ENCODE measurements at regions not wholly inside any gene's neighbourhood (a gene's known extent, or its start where the extent isn't known, plus 50 kb on each side); places are given as distances from the start of the nearest gene placed in this dataset.

DNA sequence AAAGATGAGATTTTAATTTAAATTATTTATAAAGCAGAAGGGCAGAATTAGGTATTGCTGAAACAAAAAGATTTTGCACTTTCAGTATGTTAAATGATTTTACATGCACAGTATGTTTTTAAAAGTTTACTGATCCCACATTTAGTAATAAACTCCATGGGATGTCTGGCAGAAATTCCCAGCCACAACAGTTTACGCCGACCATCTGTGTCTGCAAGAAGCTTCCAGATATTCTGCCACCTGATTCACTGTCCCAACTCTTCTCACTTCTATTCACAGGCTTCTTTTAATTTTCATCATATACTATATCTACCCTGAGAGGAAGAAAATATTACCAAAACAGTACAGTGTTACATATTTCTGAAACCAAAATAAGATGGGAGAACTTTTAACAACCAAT is 115.8 kb upstream of the IQCM start:
- no peak for DNase-seq

DNA sequence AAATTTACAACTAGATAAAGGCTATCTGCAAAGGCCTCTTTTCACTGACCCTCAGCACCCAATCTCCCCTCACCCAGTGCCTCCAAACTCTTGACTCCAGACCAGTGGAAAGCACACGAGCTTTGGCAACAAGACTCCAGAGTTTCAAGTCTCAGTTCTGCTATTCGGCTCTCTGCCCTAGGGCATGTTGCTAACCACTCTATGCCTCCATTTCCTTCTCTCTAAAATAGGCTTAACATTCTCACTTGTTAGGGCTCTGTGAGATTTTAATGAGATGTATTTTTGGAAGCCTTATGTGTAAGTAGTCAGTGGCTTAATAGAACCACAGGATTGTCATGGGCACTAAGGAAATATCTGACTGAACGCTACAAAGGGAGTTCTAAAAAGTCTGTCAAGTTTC is 116.5 kb upstream of the IQCM start:
- DNase-seq: no peak

DNA sequence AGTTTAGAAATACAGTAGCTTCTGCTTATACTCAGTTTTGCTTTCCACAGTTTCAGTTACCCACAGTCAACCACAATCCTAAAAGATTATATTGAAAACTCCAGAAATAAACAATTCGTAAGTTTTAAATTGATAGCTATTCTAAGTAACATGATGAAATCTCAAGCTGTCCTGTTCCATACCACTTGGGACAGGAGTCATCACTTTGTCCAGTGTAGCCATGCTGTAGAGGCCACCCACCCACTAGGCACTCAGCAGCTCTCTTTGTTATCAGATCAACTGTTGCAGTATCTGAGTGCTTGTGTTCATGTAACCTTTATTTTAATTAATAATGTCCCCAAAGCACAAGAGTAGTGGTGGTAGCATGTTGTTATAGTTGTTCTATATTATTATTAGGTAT is 117.5 kb upstream of the IQCM start:
- no peak for DNase-seq

DNA sequence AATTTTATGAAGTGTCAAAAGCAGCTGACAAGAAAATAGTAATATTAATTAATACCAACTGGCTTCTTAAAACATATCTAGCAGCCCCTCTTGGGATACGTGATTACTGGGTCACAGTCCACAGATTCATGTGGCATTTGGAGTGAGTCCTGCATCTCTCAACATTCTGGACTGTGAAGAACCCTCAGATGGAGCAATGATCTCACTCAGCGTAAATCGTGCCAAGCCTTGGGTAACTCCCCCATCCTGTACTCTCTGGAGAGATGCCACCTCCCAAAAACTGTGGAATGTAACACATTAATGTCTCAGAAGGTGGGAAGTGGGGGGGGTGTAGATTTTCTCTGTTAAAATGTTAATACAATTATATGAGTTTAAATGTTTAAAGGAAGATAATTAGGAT is 118.2 kb upstream of the IQCM start:
- peak; percentile 28 for DNase-seq

DNA sequence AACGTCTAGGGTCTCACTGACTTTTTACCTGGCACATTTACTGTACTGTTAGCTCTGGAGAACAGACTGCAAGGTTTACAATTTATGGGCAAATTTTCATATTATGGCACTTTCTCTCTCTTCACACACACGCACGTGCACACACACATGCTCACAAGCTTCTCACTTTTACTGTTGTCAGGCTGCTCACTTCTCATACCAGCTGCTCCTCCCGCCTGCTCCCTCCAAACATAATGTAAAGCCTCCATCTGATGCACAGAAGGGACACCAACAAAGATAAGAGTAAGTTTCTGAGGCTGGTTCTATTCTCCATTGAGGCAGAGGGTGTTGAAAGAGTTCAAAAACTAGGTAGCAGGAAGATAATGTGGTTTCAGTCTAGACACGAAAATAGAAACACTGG is 128.9 kb upstream of the DCLK2 start:
- no peak for DNase-seq

DNA sequence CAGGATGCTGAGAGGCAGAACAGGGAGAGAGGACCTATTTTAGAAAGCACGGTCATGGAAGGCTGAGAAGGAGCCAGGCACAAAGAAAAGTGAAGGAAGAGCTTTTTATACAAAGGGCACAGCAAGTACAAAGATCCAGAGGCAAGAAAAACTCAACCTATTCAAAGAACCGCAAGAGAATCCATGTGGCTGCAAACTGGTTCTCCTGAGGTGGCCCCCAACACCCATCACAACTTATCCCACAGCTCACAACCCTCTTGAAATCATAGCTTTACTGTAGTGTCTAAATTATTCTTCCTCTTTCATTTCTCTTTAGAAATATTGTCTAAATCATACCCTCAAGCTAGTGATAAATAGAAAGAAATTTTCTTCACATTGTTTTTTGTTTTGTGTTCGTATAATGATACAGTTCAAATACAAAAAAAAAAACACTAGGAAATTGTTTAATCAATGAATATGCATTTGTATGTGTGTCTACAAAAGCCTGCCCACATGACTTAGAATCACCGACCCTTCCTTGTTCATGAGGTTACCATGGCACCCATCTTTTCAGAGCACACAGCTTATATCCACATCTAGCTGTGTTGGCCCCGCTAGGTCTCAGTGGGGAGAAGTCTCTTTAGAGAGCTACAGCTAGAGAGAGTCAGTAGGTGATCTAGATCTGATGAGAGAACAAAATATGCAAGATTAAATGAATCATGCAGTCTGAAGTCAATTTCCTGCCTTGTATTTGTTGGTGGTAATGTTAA is 126.9 kb upstream of the DCLK2 start:
- no peak for DNase-seq

DNA sequence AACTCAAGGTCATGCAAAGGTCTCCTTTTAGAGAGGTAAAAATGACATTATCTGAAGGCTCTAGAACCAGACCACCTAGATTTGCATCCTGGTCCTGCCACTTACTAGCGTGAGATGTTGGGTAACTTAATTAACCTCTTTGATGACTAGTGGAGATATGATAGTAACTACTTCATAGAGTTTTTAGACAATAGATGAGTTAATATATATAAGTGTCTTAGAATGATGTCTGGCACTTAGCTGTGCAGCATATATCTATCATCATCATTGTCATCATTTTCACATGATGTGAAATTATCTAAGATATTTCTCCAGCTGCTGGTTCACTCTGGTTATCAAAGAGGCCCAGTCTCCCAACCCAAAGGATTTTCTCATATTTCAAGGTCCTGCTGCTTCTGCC is 126.1 kb upstream of the DCLK2 start:
- no peak for DNase-seq

DNA sequence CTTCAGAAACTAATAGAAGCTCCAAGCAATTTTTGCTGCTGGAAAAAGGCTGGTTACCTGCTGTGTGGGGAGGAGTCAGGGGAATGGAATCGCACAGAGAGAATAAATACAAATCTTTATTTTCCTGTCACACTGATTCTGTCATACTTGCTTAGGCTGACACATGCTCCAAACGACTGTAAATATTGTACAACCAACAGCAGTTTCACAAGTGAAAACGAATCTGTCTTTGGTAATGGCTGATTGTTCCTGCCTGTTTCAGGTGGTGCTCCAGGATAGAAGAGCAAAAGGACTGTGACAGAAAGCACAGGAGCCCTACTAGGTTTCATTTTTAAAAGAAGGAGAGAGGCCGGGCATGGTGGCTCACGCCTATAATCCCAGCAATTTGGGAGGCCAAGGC is 125.5 kb upstream of the DCLK2 start:
- DNase-seq: no peak

DNA sequence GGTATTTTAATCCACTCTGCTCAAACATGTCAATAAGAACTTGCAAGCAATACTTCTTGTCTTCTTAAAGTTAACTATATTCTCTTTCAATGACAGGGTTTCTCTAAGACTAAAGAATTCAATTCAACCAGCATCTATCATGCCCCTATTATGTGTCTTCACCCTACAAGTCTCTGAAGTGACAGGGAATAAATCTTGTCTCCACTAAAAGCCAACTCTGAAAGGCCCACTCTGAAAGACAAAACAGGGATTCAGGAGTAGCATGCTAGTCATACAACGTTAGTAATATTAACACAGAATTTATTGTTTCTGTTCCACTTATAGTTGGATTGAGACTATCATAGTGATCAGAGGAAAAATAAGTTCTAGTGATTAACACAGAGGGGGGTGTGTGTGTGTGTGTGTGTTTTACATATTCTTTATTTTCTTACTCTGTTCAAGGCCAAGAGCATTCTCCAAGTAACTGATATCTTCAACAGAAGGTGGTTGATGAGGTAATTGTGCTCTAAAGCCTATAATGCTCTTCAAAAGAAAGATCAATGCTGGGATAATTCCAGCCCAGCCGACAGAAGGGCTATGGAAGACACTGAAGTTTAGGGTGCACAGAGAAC is 122.4 kb upstream of the DCLK2 start:
- no peak for DNase-seq

DNA sequence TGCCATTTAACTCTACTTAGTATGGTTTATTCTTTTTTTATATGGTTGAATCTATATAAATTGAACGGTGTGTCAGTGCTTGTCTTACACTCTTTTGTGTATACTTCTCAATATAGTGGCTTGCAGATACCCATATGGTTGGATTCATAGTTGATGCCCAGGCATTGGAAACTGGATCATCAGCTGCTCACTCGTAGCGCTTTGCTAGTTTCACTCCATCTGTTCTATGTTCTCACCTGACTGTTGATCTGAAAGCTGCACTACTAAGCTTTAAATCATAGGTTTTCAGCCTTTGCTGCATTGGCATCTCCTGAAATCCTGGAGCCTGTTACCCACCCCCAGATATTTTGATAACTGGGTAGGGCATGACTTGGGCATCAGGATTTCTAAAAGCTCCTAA is 121.6 kb upstream of the DCLK2 start:
- no peak for DNase-seq

DNA sequence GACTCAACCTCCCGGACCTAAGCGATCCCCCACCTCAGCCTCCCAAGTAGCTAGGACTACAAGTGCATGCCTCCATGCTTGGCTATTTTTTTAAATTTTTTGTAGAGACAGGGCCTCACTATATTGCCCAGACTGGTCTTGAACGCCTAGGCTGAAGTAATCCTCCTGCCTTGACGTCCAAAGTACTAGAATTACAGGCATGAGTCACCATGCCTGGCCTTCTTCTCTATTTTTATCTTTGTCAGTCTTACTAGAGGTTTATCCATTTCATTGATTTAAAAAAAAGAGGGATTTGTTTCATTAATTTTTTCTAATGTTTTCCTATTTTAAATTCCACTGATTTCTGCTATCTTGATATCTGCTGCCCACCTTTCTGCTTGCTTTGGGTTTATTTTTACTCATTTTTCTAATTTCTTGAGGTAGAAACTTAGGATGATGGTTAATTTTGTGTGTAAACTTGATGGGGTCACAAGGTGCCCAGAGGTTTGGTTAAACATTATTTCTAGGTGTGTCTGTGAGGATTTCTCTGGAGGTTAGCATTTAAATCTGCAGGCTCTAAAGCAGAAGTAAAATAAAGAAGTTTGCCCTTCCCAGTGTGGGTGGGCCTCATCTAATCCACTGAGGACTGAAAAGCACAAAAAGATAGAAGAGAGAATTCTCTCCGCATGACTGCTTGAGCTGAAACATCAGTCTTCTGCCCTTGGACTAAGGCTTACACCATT is 116.2 kb upstream of the DCLK2 start:
- no peak for DNase-seq

DNA sequence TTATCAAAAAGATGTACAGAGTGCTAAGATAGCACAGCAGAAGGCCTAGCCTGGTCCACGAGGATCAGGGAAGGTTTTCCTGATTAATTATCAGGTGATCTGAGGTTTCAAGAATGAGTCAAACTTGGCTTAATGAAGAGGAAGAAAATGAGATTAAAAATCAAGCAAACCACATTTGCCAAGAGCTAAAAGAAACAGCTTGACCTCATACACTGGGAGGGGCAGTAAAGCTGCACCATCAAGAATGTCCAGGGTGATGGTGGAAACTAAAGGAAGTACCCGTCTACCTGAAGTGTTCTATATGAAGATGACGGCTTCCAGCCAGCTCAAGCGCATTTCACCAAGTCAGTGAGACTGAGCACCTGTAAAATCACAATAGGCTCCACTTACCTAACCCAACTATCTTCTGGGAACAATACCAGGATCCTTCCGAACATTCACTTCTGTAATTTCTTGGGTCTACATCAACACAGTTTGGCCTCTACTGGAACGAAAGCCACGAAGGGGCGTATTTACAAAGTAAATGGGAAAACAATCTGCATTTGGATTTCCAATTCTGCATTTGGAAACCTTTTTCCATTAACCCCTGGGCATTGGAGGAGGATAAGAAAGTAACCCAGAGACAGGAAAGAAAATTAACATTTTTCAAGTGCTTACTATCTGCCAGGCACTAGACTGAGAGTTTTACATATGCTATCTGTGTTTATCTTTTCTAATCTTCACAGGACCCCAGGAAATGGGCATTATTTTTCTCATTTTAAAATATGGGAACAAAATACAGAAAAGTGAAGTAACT is 114.0 kb upstream of the DCLK2 start:
- no peak for DNase-seq

DNA sequence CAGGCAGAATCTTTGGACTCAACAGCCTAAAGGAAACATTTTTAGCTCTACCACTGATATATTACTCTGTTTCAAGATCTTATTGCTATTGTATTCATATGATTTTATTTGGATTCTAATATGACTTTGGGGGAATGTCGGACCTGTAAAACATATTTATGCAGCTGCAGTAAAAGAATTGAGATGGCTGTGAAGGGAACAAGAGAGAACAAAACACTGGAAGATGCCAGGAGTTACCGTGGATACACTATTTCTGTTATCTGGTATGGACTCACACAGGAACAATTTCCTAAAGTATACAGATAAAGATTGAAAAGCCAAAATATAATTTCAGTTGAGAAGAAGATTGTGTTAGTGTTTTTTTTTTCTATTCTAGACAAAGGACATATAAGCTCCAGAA is 113.0 kb upstream of the DCLK2 start:
- DNase-seq: no peak

DNA sequence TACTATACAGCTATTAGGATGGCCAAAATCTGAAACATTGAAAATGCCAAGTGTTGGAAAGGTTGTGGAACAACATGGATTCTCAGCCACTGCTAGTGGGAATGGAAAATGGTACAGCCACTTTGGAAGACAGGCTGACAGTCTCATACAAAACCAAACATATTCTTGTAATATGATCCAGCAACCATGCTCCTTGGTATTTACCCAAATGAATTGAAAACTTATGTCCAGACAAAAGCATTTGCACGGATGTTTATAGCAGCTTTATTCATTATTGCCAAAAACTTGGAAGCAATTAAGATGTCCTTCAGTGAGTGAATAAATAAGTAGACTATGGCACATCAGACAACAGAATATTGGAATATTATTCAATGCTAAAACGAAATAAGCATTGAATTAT is 105.8 kb upstream of the DCLK2 start:
- DNase-seq: no peak

DNA sequence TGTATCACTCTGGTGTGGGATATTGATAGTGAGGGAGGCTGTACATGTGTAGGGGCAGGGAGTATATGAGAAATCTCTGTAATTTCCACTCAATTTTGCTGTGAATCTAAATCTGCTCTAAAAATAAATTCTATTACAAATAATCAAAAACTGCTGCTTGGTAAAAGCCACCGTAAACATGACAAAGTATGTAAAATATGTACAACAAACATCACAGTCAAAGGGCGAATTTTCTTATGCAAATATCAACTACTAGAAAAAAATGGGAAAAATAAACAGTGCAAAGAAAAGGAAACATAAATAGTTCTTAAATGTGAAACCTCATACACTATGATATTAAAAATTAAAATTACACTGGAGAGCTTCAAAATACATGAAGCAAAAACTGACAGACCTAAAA is 105.1 kb upstream of the DCLK2 start:
- no peak for DNase-seq

DNA sequence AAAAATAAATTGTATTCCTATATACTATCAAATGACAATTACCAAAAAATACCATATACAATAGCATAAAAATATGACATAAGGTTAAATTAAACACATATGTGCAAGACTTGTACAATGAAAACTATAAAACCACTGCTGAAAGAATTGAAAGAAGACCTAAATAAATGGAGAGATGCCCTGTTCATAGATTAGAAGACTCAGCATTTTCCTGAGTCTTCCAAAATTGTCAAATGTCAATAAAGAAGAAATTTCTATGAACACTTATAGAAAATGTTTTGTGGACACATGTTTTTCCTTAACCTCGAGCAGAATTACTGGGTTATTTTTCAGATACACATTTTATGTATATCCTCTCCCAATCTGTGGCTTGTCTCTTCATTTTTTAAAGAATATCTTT is 103.1 kb upstream of the DCLK2 start:
- DNase-seq: no peak

DNA sequence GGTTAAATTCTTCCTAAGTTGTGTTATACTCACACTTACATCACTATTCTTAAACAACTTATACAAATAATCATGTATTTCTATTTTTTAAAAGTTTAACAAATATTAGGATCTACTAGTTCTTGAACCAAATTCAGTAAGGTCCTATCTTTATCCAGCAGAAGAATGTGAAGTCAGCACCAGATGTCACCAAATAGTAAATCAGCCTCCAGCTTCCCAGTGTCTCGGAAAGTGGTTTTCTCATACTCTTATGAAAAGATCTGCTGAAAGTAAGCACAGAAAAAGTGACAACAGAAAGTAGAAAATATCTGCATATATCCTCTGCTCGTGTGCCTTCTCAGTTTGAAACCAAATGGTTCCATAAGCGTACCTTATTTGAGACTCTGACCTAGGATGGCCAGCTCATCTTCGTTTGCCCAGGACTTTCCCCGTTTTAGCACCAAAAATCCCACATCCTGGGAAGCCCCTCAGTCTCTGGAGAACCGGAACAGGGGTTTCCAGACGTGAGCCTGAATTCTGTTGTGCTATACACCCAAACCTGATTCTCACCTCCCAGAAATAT is 98.0 kb upstream of the DCLK2 start:
- DNase-seq: no peak

DNA sequence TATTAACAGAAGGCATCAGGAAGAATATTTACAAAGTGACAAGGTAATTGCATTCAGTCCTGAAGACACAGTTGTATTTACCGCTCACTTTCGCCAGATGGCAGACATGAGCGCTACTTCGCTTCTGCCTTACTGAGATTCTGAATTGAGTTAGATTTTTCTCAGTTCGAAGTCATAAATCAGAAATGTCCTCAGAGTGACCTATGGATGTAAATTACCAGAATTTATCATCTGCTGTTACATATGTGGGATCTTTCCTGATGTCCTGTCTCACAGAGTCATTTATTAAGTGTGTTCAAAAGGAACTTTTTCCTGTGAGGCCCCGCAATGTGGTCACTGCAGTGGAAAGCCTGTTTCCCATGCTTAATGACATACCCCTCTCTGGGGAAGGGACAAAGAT is 97.3 kb upstream of the DCLK2 start:
- peak; percentile 43 for DNase-seq

DNA sequence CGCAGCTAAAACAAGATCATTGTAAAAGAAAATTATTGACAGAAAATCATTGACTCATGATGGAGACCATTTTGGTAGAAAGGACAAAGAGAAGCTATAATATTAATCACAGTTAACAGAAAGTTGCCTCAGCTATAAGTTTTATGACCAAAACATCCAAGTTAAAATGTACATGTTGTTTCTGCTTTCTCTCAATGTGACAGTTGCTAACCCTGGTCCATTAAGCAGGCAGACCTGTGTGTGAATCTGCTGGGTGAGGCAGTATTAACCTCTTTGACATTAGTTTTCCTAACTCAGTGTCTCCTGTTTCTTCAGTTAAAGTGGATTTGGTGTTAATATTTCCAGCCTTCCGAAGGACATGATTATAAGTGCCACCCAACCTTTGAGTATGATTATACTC is 94.8 kb upstream of the DCLK2 start:
- no peak for DNase-seq

DNA sequence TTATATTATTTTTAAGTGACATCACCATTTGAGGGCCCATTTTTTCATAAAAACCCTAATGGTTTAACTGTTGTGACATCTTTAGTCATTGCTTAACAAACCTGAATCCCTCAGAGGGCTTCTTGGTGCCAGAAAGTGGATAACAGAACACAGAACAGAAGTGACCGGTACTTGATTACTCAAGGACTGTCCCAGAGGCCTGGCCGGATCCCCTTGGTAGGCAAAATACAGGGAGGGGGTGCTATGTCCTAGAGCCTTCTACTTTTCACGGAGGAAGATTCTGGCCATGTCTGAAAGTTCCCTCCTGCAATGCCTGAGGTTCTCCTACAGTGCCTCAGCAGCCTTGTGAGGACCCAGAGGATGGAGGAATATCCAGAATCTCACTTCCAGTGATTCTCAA is 94.3 kb upstream of the DCLK2 start:
- no peak for DNase-seq

DNA sequence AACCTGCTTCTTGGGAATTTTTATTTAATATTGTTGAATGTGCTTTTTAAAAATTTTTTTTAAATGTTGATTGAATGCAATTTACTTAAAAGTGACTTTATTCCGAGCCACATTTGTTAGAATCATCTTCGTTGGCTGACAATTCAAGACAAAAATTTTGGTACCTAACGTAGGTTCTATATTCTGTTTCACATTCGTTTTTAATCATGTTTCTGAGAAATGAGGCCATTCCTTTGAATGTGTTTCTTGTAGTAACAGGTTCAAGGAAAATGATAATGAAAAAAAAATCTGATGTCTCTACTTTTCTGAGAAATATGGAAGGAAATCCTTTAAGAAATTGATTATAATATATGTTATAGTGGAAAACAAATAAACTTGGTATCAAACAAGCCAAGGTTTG is 92.3 kb upstream of the DCLK2 start:
- no peak for DNase-seq

DNA sequence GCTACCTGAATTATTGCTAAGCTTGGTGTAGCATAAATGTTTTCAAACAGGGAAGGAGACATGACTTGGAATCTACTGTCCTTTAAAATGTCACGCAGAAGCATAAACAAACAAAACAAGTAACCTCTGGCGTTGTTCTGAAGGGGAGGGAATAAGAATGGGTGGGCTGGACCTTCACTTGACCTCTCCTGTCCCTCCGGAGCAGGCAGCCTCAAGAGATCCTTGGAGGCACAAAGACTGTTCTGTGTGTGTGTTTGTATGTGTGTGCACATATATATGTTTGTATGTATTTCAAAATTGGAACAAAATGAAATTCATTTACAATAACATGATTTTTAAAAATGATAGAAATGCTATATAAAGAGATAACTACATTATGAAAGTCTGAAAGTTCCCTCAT is 91.3 kb upstream of the DCLK2 start:
- no peak for DNase-seq

All from left hindlimb (tissue), 1 donor.